Nucleus accumbens (tissue), 56 donors: ENCODE measurements at regions not wholly inside any gene's neighbourhood (a gene's known extent, or its start where the extent isn't known, plus 50 kb on each side); places are given as distances from the start of the nearest gene placed in this dataset.
"Not testable (repeated sequence)": the region's sequence is repeated elsewhere in the genome, so short reads cannot be mapped to it uniquely, and the experiment has no call there.

ENCODE experiments used
- DNase-seq, 56 donors: peaks; one replicate each; lab custom pipeline; 2025; lab: John Stamatoyannopoulos, UW

DNA sequence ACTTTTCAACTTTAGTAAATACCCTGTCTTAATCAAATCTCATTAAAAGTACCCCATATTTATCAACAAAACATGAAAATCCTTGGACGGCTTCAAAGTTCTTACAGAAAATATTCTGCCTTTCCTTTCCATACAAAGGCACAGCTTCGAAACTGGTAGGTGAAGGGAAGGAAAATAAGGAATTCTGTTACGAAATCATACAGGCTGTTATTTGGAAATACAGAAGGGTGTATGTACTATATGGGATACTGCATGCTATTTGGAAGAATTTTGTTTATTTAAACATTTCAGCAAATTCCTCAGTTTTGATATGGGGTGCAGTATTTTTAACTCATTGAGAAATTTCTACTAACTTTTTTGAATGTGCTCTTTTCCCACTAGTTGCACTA, 138.4 kb upstream of the BTN3A2 start:
- no peak for DNase-seq

DNA sequence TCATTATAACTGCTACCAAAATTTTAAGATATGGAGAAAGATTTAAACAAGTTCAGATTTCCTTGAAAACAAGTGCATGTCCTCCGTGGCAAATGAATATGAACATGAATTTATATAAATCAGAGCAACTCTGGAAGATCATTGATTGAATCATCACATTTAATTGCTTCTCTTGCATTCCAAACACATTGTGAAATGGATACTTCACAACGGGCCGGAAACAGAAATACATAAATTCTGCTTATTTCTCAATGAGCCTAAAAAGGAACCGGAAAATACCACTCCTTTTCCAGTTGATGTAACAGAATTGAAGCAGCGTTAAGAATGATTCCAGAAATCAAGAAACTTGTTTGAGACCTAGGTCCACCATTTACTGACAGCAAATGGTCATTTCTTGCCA, 134.6 kb upstream of the BTN3A2 start:
- no peak for DNase-seq

DNA sequence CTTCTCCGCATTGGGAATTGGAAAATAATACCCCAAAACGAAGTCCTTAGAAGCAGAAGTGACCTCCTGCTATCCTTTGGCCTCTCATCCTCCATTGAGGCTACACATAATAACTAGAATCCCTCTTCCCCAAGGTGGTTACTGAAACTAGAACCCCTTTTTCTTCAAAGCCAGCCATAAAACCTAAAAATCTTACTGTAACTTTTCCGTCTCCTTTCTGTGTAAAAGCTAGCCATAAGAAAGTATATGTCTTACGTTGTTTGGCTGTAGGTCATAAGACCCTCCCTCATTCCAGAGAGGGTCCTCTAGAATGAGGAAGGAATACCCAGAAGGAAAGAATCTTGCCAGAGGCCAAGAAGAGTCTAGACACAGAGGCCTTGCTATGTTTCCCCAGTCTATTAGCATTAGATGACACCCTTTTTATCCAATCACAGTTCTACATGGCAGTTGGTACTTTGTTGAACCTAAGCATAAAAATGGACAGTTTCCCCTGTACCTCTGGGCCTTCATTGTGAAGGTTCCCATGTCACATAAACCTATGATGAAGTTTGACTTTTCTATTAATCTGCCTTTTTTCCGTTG, 133.9 kb upstream of the BTN3A2 start:
- DNase-seq: no peak

DNA sequence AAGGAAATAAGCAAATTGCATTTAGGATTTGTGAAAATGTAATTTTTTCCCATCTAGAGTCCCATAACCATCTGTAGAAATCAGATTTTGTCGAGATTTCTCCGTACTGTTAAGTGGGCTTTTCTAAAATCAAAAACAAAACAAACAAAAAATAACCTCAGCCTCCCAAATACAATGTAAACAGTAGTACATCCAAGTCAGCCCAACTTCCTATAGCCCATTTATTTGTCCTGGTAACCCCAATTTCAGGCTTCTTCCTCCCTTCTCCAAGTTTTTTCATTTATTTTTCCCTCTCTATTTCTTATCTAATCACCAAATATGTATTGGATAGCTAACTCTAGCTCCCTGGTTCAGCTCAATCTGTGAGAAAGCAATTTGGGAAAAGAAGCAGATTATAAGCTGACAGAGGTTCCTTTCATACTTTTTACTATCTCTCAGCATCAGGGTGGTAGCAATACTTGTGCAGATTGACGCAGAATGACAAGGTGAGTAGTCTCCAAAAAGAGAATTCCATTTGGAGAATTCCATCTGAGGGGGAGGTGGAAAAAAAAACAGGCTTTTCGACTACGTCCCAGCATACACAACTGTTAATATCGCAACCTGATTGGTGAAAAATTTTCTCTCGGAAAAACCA, 132.6 kb upstream of the BTN3A2 start:
- DNase-seq: no peak

DNA sequence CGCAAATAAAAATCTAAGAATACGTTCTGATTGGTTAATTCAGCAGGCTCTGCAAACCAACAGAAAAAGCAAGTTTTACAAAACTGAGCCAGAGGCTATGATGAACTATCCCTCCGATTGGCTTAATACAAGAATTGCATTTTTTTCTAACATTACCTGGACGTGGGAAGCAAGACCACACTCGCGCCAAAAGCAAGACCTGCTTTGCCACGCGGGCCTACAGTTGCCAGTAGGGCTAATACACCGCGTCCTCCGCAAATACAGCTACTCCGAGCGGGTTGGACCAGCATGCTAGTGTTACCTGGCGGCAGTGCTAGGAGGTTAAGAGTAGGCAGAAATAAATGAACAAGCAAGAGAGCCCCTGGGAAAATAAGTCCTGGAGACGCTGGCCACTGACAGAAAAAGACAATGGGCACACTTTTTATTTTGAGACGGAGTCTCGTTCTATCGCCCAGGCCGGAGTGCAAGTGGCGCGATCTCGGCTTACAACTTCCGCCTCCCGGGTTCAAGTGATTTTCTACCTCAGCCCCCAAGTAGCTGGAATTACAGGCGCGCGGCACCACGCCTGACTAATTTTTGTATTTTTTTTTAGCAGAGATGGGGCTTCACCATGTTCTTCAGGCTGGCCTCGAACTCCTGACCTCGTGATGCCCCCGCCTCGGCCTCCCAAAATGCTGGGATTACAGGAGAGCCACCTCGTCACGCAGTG, 131.9 kb upstream of the BTN3A2 start:
- no peak for DNase-seq

DNA sequence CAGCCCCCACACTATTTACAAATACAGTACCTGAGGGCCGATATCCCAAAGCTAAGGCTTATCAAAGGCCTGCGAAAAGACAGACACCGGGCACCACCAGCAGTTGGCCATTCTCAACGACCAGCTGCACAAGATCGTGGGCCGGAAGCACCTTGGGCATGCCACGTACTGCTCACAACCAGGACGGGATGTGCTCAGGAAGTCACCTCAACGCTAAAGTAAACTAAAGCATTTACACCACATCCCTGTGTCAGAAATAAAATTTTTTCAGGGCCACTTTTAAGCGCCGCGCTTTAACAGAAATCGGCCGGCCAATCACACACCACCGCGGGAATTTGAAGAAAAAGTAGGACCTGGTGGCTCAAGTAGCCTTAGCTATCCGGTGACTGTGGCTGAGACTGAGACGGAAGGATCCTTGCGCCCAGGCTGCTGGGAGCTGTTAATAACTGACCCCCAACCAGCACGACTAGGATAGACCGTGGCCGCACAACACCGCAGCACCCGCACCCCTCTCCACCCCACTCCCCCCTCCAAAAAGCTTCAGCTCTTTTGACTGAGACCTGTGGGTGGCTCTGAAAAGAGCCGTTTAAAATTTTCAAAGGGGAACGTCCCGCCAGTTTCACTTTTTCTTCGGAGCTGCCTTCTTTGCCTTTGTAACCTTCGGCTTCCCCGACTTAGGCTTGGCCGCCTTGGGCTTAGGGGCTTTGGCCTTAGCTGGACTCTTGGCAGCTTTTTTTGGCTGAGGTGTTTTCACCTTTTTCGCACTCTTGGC, 131.2 kb upstream of the BTN3A2 start:
- DNase-seq: no peak

DNA sequence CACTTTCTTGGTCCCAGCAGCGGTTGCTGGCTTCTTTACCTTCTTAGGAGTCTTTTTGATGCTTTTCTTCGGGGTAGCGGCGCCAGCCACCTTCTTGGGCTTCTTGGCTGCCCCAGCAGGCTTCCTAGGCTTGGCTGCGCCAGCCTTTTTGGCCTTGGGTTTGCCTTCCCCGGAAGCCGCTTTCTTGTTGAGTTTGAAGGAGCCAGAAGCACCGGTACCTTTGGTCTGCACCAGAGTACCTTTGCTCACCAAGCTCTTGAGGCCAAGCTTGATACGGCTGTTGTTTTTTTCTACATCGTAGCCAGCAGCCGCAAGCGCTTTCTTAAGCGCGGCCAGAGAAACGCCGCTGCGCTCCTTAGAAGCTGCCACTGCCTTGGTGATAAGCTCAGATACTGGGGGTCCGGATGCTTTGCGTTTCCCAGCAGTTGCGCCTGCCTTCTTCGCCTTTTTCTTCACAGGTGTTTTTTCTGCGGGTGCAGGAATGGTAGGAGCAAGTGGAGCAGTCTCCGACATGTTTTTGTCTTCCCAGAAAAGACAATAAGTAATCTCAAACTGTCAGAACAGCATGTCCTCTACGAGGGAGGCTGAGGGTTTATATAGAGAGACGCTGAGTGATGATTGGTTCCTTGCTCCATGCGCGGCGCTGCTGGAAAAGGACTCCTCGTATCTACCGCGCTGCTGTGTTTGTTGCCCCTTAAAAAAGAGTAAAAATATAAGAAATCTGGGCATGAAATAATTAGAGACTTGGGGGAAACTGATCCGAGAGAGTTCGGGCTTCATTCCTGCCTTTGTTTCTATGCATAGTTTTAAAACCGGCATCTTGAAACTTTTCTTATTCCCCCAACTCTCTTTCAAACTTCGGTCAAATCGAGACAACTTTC, 130.3 kb upstream of the BTN3A2 start:
- DNase-seq: peak in 6 of 56 donors; percentile 10 to 36 (median 24)

DNA sequence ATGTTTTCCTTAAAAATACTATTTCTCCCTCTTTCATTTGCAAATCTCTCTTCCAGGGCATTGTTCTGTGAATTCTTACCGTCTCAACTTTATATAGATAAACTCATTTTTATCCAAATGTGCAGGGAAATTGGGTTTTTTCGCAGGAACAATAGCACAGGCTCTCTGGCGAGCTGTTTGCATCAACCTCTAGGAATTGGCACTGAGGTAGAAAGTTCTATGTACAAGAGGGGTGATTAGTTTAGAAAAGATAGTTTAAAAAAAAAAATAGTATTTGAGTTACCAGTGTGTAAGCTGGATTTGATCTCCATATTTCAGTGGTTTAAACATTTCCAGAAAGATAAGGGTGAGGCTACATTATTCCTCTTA, 129.7 kb upstream of the BTN3A2 start:
- no peak for DNase-seq

DNA sequence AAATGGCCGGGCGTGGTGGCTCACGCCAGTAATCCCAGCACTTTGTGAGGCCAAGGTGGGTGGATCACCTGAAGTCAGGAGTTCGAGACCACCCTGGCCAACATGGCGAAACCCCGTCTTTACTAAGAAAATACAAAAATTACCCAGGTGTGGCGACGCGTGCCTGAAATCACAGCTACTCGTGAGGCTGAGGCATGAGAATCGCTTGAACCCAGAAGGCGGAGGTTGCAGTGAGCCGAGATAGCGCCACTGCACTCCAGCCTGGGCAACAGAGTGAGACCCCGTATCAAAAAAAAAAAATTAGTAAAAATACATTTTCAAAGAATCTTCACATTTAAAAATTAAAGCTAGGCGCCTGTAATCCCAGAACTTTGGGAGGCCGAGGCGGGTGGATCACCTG, 125.6 kb upstream of the BTN3A2 start:
- not testable (repeated sequence) for DNase-seq

DNA sequence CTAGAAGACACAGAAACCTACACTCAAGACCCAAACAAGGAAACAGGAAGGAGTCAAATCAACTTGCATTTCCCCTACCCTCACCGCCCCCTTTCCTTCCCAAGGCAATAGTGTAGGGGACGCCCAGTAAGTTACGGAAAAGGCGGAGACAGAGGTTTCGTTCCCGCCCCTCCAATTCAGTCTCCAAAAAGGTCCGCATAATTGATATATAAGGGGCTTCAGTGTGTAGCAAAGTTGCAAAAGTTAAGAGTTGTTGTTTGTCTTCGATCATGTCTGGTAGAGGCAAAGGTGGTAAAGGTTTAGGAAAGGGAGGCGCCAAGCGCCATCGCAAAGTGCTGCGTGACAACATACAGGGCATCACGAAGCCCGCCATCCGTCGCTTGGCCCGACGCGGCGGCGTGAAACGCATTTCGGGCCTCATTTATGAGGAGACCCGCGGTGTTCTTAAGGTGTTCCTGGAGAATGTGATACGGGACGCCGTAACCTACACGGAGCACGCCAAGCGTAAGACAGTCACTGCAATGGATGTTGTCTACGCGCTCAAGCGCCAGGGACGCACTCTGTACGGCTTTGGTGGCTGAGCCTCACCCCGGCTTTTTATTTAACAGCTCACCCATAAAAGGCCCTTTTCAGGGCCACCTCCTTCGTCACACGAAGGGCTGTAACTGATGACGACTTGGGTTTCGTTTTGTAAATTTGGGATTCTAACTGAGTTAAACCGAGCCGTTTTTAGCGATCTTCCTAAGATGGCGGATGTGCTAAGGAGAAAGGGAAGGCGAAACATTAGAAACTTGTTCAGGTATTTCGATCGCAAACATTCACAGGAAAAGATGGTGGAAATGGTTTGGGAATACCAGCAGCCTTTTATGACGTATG, 124.6 kb upstream of the BTN3A2 start:
- DNase-seq: peak in 8 of 56 donors; percentile 8 to 34 (median 16)

DNA sequence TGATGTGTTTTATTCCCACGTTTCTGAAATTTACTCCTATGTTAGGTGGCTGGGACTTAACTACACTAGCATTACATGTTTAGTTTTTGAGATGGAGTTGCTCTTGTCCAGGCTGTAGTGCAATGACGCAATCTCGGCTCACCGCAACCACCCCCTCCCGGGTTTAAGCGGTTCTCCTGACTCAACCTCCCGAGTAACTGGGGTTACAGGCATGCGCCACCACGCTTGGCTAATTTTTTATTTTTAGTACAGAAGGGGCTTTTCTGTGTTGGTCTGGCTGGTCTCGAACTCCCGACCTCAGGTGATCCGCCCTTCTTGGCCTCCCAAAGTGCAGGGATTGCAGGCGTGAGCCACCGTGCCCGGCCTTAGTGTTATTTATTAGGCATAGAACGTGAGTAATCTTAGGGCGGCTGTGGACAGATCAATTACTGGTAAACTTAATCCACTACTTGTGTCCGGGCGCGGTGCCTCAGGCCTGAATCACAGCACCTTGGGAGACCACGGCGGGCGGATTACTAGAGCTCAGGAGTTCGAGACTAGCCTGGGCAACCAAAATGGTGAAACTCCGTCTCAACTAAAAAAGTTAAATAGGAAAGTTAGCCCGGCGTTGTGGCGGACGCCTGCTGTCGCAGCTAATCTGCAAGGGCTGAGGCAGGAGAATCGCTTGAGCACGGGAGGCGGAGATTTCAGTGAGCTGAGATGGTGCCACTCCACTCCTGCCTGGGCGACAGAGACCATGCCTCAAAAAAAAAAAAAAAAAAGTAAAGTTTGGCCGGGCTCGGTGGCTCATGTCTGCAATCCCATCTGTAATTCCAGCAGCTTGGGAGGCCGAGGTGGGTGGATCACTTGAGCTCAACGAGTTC, 123.7 kb upstream of the BTN3A2 start:
- no peak for DNase-seq

DNA sequence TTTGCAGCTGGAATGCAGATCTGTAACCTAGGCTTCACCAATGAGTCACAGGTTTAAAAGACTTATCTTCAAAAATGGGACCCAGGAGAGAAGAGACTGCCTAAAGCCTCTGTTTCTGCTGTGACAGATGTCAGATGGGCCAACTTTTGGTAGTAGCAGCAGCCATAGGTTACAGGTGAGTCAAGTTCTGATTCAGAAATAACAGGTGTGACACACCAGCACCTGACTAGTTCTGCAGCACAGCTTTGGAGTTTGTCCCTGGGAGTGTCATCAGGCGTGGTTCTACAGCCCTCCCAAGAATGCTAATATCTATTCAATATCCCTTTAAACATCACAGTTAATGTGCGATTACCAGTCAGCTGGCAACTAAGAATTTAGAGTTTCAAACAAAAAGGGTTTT, 121.9 kb upstream of the BTN3A2 start:
- no peak for DNase-seq

DNA sequence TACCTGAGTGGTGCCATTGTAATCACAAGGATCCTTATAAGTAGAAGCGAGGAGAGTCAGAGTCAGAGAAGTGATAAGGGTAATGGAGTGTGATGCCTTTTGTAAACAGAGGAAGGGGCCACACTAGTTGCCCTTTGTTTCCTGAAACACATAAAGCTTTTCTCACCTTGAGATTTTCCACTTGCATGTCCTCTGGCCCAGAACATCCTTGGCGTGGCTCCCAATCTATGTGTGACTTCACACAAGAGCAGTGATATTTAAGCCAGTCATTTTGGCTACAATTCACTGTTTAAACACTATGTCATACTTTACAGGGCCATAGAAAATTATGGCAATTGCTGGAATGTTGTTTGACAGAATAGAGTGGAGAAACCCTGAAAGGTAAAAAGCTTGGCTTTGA, 121.2 kb upstream of the BTN3A2 start:
- DNase-seq: no peak

DNA sequence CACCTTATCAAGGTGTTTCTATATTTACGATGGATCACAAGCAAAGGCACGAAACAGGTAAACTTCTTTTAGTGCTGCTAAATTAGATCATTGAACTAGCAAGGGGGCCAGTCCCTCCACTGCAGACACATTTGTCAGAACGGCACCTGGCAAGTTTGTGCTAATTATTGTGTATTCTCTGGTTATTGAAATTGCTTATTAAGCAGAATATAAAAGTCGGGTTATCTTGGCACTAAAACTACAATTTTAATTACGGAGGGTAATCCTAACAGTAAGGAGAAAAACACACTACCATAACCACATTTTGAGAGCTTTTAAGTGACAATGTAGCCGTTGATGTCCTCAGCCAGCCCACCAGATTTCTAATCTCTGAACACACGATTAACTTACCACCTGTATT, 118.9 kb upstream of the BTN3A2 start:
- DNase-seq: no peak

DNA sequence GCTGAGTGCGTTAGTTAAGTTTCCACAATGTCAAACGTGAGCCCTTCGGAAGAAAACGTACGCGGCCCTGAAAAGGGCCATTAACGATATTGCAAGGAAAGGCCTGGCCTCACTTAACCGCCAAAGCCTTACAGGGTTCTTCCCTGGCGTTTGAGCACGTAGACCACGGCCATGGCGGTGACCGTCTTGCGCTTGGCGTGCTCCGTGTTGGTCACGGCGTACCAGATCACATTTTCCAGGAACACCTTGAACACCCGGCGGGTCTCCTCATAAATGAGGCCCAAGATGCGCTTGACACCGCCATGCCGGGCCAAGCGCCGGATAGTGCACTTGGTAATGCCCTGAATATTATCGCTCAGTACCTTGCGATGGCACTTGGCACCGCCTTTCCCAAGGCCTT, 118.4 kb upstream of the BTN3A2 start:
- DNase-seq: no peak

DNA sequence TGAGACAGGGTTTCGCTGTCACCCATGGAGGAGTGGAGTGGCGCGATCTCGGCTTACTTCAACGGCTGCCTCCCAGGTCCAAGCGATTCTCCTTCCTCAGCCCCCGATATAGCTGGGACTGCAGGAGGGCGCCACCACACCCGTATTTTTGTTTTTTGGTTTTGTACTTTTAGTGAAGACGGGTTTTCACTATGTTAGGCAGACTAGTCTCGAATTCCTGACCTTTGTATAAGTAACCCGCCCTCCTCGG, 115.4 kb upstream of the BTN3A2 start:
- peak in 1 of 56 donors; percentile 10 for DNase-seq

DNA sequence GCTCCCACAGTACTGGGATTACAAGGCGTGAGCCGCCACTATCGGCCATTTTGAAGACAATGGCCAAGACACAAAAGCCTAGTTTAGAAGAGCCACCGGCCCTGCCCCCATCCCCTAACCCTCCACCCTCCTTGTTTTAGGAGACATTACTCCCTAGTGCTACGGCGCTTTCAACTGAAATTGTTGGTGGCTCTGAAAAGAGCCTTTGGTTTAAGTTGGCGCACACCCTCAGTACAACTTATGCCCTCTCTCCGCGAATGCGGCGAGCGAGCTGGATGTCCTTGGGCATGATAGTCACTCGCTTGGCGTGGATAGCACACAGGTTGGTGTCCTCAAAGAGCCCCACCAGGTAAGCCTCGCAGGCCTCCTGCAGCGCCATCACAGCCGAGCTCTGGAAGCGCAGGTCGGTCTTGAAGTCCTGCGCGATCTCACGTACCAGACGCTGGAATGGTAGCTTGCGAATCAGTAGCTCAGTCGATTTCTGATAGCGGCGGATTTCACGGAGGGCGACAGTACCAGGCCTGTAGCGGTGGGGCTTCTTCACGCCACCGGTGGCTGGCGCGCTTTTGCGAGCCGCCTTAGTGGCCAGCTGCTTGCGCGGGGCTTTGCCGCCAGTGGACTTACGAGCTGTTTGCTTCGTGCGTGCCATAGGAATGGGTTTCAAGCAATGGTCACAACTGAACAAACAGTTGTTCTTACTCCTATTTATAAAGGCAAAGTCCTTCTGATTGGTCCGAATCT, 114.9 kb upstream of the BTN3A2 start:
- peak in 4 of 56 donors; percentile 7 to 28 (median 18) for DNase-seq

DNA sequence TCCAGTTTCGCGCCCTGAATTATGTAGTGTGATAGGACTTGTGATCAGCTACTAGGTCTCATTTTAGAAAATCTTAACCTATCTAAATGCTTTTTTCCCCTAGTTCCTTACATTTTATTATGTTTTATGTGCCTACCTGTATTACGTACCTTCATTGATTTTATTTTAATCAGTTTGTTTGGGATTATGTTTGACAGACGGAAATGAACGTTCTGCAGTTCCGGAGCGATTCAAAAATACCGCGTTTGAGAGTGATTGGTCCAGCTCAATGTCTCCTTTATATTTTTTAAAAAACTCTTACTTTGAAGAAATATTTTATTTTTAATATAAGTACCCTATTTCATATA, 114.3 kb upstream of the BTN3A2 start:
- DNase-seq: no peak
